IPS DF 19.7 (cell line): ENCODE measurements at regions not wholly inside any gene's neighbourhood (a gene's known extent, or its start where the extent isn't known, plus 50 kb on each side); places are given as distances from the start of the nearest gene placed in this dataset.
A peak's percentile ranks its signal among the peaks of the same experiment; 100 is the strongest.
"Not testable (repeated sequence)": the region's sequence is repeated elsewhere in the genome, so short reads cannot be mapped to it uniquely, and the experiment has no call there.

Experiments
- DNase-seq: peaks from one replicate; pipeline ENCODE4 v3.0.0-alpha.2; 2013; ENCODE audit warnings: low read depth, low spot score

DNA sequence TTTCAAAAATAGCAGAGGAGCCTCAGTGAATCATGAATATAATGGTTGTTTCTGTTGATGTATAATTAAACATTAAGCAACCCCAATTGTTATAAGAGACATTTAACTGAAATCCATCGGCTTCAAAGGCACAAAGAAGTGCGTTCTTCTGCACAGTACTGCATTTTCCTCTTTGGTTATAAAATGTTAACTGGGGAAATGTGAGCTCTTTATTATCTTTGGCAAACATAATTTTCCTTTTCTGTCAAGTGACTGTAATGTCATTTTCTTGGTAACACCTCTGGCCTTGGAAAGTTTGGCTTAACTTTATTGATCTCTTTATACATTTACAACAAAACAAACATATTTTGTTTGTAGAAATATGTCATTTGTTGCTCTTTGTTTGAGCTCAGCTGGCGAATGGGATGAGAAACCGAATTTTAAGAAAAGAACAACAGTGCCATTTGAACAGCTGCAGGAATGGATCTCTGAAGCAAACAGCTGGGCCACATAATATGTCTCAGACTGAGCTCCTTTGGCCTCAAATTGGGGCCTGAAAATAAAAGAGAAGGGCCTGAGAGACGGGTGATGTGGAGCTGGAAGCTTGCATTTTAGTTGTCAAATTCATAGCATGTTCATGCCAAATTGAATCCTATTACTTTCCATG lies 427.0 kb upstream of the SPTLC3 start:
- no peak for DNase-seq

DNA sequence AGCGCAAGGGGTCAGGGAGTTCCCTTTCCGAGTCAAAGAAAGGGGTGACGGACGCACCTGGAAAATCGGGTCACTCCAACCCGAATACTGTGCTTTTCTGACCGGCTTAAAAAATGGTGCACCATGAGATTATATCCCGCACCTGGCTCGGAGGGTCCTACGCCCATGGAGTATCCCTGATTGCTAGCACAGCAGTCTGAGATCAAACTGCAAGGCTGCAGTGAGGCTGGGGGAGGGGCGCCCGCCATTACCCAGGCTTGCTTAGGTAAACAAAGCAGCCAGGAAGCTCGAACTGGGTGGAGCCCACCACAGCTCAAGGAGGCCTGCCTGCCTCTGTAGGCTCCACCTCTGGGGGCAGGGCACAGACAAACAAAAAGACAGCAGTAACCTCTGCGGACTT lies 426.1 kb upstream of the SPTLC3 start:
- not testable (repeated sequence) for DNase-seq

DNA sequence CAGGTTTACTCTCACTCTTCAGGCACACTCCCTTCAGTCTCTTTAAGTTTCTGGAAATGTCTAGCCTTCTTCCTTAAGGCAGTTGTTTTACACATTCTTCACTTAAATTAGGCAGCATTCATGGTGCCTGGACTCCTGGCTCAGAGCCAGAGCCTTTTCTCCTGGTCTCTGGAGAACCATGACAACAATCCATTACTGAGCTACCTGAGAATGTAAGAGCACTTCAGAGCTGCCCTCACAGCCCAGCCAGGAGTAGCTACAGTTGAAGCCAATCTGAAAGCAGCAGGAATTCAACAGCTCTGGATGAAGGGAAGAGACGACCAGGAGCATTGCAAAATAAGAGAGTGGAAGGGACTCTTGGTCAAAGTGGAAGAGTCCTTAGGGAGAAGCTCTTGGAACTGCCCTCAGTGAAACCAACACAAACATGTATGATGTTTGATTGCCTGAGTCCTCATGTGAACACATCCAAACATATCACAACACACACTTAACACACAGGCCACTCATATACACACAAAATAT lies 416.8 kb upstream of the SPTLC3 start:
- DNase-seq = no peak

DNA sequence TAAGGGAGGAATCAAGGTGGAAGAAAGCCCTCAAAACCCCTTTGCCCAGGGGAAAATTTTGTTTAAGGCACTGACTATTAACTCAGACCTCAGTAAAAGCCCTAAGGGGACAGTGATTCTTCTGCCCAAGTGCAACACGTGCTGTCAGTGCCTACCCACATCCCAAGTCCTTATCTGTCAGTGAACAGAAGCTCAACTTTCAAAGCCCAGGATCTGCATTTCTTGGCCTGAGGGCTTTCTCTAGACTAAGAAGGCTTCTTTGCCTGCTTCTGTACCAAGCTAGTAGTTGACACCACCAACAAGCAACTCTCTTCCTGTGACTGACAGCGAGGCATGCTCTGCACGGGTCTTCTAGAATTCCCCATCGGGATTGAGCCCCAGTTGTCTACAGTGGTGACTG lies 416.0 kb upstream of the SPTLC3 start:
- DNase-seq = no peak

DNA sequence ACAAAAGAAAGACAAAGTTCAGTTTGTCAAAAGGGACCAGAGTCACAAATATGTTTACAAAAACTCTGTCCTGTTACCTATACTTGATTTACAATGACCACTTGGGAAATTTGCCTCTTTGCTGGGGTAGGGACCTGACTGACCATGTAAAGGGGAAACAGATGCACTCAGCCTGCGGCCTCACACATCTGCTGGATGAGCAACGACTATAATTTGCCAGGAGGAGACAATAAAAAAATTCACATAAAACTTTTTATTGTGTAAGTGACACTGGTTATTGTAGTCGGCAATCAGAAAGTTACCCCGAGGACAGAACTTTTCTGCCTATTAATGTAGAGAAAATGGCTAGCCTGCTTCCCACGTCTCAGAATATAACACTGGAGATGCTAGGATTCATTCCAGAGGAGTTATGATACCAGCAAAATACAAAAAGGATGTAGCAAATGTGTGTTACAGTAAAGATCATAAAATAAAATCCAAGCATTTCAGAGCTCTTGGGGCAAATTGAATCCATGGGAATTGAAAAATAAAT lies 415.4 kb upstream of the SPTLC3 start:
- no peak for DNase-seq

DNA sequence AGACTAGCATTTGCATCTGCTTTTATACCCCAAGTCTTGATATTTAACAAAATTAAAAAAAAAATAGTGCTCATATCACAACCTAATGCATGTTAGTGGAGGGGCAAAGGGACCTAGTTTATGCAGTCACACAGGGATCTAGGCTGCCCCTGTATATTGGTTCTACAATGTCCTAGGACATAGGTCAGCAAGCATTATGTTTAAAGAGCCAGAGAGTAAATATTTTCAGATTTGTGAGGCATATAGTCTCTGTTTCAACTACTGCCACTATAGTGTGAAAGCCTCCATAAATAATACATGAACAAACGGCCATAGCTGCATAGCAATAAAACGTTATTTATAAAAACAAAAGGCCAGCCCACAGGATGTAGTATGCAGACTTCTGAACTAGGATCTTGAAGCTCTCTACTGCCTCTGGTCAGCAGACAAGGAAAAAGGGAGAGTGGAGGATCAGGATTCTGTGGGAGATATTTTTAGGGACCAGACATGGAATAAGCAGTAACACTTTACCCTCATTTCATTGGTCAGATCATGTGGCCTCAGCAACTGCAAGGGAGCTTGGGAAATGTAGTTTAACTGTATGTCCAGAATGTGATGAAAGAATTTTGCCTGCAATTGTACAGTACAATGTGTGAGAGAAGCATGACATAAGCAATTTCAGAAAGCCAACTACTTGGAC lies 414.2 kb upstream of the SPTLC3 start:
- DNase-seq = no peak

DNA sequence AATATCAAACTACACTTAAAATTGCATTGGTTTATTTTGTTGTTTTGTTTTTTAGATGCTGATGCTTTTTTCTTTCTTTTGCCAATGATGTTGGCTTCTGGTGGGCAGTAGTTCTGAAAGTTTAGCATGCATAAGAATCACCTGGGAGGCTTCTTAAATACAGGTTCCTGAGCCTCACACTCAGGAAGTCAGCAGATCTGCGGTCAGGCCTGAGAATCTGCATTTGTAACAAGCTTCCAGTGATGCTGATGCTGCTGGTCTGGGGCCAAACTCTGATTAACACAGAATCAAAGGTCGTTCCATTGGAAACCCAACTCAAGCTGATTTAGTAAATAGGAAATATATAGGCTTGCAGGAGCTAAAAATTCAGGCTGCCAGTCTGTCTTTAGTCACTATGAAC lies 412.9 kb upstream of the SPTLC3 start:
- DNase-seq = no peak

DNA sequence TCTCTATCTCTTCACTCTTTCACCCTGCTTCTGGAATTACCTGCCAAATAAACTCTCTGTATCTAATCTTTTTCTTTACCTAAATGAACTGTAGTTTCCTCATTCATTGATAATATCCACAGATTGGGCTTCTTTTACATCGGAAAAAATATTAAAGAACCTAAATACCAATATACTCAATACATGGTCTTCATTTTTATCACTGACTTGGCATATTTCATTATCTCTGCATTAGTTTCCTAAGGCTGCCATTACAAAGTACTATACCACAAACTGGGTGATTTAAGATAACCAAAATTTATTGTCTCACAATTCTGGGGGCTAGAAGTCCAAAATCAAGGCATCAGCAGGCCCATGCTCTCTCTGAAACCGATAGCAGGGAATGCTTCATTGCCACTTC lies 411.9 kb upstream of the SPTLC3 start:
- DNase-seq = no peak

DNA sequence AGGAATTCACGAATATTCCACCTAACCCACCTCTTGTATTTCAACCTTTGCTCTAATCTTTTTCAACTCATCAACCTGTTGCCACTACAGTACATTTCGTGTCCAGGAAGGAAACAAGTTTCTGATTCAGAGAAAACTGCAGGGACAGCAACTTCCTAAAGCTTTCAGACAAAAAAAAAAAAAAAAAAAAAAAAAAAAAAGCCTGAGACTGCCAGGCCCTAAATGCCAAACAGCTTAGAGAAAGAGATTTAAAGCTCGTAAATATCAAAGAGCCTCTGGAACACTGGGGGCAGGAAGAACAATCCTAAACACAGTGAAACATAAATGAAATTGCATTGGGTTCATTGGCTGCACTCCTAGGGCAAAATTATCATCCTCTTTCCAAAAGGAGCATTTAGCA lies 411.2 kb upstream of the SPTLC3 start:
- DNase-seq = no peak

DNA sequence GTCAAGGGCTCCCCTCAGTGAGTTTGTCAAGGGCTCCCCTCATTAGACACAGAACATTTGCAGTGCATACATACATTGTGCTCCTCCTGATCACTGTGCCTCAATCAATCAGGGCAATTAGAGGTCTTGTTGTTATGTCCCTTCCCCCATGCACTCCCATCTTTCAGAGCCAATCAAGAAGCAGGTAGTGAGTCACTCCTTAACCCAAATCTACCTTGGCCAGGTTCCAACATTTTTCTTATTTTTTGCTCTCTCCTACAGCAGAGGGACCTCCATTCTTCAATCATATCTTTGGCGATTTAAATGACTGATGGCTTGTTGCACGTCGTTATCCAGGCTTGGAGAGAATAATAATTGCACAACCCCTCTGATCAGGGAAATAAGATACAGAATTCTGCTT lies 409.9 kb upstream of the SPTLC3 start:
- DNase-seq = no peak

DNA sequence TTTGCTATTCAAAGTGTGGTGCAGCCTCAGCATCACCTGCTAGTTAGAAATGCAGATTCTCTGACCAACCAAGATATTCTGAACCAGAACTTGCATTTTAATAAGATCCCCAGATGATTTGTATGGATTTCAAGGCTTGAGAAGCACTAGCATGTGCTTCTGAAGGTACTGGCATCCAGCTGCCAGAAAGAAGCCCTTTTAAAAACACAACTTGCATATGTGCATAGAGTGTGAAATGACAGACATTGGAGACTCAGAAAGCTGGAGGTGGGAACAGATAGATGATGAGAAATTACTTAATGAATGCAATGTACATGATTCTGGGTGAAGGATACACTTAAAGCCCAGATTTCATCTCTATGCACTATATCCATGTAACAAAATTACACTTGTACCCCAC lies 409.3 kb upstream of the SPTLC3 start:
- DNase-seq = no peak

DNA sequence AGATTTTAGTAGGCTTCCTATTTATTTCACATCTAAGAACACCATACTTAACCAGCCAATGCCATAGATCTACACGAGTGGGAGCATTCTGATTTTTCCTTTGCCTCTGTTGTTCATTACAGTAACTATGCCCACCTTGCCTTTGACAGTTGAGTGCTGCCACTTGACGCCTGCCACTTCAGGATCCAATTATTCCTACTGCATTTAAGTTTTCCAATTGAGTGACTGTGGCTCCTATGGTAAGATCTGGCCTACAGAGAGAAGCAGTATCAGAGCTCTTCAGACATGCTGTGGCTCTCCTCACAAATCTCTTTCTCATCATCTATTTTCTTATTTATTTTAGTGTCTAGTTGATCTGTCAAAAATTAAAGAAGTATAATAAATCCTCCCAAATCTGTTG lies 403.0 kb upstream of the SPTLC3 start:
- DNase-seq = no peak

DNA sequence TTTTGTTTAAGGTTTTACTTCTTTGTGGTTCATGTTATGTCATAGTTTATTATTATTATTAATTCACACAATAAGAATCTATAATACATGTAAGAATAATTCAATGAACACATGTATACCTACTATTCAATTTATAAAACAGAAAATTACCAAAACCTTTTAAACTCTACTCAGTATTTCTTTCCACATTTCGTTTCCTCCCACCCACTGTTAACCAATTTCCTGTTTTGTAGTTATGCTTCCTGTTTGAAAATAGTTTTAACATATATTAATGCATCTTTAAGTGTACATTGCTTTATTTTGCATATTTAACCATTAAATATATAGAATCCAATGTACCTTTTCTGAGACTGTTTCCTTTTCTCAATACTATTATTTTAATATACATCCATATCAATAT lies 397.9 kb upstream of the SPTLC3 start:
- DNase-seq = no peak

DNA sequence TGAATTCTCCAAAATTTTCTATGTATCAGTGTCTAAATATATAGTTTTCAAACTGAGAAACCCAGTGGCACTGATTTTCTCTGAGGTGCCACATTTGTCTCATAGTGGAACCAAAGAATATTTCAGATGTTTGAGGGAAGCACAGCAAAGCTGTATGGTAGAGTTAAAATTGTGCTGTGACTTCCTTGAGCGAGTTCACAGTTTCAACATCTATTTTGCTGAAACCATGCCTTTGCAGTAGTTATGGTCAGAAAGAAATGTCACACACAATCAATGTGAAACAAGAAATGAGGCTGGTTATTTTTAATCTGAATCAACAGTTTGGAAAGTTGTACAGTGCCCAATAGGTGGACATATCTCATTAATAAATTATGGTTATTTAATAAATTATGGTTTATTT lies 394.0 kb upstream of the SPTLC3 start:
- DNase-seq = no peak

DNA sequence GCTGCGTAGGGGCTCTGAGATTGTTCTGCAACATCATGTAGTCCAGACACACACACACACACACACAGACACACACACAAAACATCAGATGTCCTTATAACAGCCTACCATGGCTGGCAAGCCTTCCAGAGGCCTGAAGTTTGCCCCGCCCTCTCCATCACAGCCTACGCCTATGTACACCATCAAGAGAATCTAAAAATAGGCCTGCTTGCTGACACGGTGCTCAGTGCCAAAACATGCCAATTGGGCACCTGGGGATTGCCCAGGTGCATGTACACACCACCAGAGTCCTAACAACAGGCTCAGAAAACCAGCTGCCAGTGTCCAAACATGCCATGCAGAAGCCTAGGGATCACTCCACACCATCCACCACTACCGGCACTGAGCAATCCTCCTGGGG lies 391.7 kb upstream of the SPTLC3 start:
- DNase-seq = no peak

DNA sequence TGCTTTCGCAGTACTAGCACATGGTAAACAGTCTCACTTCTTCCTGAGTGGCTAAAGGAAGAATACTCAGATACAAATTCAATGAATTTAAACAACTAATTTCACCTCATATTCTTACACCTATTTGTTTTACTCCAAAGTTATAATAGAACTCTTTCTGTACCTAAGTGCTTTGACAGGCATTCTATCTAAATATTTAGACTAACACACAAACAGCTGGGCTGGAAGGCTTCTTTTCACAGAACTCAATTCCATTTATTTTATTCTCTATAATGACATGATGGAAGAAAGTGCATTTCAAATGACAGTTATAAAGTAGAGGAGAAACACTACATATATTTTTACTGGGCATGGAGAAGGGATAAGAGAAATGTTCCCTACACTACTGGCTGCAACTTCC lies 384.9 kb upstream of the SPTLC3 start:
- no peak for DNase-seq

DNA sequence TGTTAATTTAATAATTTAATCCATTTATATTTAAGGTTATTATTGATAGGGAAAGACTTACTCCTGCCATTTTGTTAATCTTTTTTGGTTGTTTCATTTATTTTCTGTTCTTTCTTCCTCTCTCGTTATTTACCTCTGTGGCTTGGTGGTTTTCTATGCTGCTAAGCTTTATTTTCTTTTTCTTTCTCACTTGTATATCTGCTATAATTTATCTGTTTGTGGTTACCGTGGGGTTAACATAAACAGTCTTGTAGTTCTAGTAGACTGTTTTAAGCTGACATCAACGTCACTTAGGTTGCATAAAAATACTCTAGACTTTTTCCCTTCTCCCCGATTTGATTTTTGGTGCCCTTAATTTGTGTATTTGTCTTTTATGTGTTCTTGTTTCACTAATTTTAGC lies 381.3 kb upstream of the SPTLC3 start:
- DNase-seq = no peak

DNA sequence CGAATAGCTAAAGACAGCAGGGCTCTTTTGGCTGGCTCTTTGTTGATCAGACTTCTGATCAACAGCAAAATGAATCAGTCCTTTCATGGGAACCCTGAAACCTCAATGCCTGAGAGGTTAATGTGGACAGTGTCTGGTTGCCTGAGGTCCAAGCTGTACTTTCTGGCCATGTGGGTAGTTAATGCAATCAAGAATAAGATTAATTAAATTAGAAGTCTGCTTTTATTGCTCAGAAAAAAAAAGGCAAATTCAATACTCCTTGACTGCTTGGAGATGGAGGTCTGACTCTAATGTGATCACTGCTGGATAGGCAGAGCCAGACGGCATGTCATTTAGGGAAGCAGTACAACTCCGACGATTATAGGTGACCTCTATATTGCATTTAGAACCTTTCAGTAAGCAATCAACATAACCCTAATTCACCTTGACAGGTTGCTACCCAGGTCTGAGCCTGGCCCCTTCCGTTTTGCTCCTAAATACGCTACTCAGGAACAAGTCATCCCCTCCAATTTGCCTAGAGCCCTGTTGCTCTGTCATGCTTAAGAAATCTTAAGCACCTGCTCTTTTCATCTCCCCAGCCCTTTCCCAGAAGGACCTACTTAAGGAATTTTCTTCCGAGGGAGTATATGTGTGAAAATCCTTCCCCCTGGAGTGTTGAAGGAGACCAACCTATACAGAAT lies 370.0 kb upstream of the SPTLC3 start:
- DNase-seq = peak; percentile 5

DNA sequence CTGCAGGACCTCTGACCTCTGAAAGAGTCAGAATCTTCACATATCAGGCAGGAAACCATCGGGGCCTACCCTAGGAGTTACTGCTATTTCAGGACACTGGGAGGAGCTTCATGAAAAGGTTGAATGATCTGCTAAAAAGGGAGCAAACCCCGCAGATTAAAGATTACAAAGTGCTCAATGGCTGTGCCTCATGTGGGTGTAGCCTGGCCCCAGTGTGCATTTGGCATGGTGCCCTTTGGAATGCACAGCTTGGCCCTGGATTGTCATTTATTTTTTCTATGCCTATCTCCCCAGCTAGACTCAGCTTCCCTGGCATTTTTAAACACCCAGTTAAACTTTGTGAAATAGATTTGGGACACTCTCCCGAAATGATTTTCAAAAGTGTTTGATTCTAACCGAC lies 368.5 kb upstream of the SPTLC3 start:
- no peak for DNase-seq

DNA sequence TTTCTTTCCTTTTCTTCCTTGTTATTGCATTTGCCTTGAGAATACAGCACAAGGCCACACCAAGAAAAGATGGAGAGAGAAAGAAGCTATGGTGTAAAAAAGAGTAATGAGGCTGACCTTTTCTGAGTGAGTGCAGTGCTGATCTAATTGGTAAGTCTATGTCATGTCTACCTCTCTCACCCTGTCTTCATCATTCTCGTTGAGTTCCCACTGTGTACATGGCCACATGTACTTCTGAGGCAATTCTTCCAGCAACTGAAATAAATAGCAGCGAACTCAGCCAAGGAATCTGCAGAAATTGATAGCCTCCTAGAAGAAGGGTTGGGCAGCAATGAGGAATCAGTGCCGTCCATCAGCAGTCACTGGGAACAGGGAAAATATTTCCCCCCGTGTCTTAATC lies 367.2 kb upstream of the SPTLC3 start:
- no peak for DNase-seq

DNA sequence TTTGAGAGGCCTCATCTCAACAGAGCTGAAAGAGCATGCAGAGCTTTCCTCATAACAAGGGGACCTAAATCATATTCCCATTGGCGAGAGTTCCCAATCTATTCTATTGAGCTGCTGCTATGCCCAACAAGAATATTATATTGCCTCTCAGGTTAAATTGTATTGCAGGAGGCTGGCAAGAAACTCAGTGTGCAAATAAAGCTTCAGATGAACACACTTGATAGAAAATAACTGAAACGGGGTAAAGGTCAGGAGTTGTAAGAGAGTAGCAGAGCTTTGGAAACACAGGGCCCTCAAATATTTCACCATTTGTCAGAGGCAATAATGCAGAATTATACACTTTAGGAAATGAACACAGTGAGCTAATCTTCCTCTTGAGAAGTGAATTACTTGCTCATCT lies 364.3 kb upstream of the SPTLC3 start:
- DNase-seq = no peak

DNA sequence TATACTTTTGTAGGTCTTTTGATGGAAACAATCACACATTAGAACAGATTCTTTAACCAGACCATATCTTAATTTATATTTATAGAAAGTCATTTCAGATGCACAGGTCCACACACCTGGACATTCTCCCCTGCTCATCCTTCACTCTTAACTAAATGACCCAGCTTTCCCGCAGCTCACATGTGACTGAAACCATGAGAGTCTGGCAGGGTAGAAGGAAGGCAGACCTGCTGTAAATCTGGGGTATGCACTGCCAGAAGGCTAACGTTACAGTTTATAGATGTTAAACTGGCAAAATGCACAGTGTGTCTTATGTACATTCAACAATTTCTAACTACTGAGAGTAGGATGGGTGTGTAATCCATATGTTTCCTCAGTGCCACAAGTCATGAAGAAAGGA lies 359.5 kb upstream of the SPTLC3 start:
- no peak for DNase-seq

DNA sequence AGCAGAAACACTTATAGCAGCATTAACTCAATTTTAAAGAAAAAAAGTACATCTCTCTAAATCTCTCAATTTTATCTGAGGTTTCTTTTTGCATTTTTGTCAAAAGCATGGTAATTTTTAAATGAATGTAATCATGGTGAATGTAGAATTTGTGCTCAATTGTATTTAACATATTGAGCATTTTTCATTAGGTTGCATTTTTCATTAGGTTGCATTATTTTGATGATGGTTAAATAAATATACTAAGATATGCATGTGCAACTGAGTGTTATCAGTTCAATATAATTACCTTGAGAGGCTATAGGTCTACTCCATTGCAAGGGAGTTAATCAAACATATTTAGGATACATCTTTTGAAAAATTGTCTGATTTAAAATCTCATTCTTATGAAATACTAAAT lies 355.1 kb upstream of the SPTLC3 start:
- no peak for DNase-seq
